ENCODE measurements at regions not wholly inside any gene's neighbourhood (a gene's known extent, or its start where the extent isn't known, plus 50 kb on each side); places are given as distances from the start of the nearest gene placed in this dataset.

DNA sequence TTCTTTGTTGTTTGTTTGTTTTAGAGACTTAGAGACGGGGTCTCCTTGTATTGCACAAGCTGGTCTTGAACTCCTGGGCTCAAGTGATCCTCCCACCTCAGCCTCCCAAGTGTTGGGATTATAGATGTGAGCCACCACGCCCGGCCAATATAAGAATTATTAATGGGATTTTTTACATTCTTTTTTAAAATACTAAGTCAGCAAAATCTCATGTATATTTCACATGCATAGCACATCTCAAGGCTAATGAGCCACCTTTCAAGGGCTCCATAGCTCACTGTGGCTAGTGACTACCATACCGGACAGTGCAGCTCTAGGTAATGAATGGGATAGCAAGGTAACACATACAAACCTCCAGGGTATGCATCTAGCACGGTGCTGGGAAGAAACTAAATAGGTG is 361.4 kb downstream of the SAMD5 start:
- no peaks in the 10 kb centered on the region for H3K9me3 ChIP-seq (ENCODE audit: severe bottlenecking)
- H3K27me3 ChIP-seq (ENCODE audit: insufficient read depth, poor library complexity, severe bottlenecking) = no peaks in the 10 kb centered on the region
- no peak overlapping the region for H3K27ac ChIP-seq (ENCODE audit: poor library complexity, severe bottlenecking)
- no peak overlapping the region for H3K4me3 ChIP-seq (ENCODE audit: severe bottlenecking)
- DNase-seq (ENCODE audit: low spot score) (no peak), ATAC-seq (ENCODE audit: low read depth) (no peak)
- peaks cover 2% of the 10 kb centered on the region for H3K4me1 ChIP-seq (ENCODE audit: insufficient read depth, poor library complexity, severe bottlenecking)
- no peaks in the 10 kb centered on the region for H3K36me3 ChIP-seq (ENCODE audit: low read depth)
- TF ChIP-seq, protein P1, sequence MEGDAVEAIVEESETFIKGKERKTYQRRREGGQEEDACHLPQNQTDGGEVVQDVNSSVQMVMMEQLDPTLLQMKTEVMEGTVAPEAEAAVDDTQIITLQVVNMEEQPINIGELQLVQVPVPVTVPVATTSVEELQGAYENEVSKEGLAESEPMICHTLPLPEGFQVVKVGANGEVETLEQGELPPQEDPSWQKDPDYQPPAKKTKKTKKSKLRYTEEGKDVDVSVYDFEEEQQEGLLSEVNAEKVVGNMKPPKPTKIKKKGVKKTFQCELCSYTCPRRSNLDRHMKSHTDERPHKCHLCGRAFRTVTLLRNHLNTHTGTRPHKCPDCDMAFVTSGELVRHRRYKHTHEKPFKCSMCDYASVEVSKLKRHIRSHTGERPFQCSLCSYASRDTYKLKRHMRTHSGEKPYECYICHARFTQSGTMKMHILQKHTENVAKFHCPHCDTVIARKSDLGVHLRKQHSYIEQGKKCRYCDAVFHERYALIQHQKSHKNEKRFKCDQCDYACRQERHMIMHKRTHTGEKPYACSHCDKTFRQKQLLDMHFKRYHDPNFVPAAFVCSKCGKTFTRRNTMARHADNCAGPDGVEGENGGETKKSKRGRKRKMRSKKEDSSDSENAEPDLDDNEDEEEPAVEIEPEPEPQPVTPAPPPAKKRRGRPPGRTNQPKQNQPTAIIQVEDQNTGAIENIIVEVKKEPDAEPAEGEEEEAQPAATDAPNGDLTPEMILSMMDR (IDR thresholded peaks at IDR 0.05; ENCODE audit: poor library complexity, severe bottlenecking) = no peak

DNA sequence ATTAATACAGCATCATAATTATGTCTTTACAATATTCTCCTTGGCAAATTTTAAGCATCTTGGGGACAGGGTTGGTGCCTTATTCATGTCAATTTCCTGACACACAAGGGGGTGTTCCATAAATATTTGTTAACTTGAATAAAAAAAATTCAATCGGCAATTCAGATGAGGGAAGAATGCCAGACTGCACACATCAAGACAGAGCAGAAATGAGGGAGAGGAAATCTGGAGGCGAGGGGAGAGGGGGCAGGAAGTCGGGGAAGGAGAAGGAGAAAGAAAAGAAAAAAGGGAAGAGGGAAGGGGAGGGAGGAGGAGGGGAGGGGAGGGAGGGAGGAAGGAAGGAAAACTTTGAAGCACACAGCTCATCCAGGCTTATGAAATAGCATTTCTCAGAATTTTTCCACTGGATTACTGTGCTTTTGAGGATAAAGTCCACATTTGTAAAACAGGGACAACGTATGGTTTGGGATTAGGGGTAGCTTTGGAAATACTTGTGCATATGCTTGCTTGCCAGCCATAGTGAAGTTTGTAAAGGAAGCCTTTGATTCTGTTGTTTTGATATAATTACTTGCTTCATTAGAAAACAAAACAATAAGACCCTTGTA is 362.1 kb downstream of the SAMD5 start:
- peaks cover 2% of the 10 kb centered on the region for H3K4me1 ChIP-seq (ENCODE audit: insufficient read depth, poor library complexity, severe bottlenecking)
- no peak overlapping the region for H3K27ac ChIP-seq (ENCODE audit: poor library complexity, severe bottlenecking)
- no peaks in the 10 kb centered on the region for H3K9me3 ChIP-seq (ENCODE audit: severe bottlenecking)
- H3K27me3 ChIP-seq (ENCODE audit: insufficient read depth, poor library complexity, severe bottlenecking) = no peaks in the 10 kb centered on the region
- no peak overlapping the region for H3K4me3 ChIP-seq (ENCODE audit: severe bottlenecking)
- ATAC-seq (ENCODE audit: low read depth) (no peak), DNase-seq (ENCODE audit: low spot score) (no peak)
- TF ChIP-seq, protein P1 (IDR thresholded peaks at IDR 0.05; ENCODE audit: poor library complexity, severe bottlenecking) = no peak
- no peaks in the 10 kb centered on the region for H3K36me3 ChIP-seq (ENCODE audit: low read depth)

DNA sequence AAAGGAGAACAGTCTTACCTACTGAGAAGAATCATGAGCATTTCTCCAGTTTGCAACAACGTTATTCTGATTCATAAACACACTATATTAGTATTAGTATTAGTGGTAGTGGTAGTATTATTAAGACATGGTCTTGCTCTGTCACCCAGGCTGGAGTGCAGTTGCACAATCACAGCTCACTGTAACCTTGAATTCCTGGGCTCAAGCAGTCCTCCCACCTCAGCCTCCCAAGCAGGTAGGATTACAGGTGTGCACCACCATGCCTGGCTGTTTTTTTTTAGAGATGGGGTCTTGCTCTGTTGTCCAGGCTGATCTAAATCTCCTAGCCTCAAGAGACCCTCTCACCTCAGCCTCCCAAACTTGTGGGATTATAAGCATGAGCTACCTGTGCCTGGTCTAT is 363.5 kb downstream of the SAMD5 start:
- ATAC-seq (ENCODE audit: low read depth) (no peak), DNase-seq (ENCODE audit: low spot score) (no peak)
- Histone ChIP-seq H3K9me3 (ENCODE audit: severe bottlenecking) (no peaks in the 10 kb centered on the region), H3K27me3 (ENCODE audit: insufficient read depth, poor library complexity, severe bottlenecking) (no peaks in the 10 kb centered on the region), H3K4me1 (ENCODE audit: insufficient read depth, poor library complexity, severe bottlenecking) (peaks cover 2% of the 10 kb centered on the region), H3K36me3 (ENCODE audit: low read depth) (no peaks in the 10 kb centered on the region), H3K4me3 (ENCODE audit: severe bottlenecking) (no peak overlapping the region), H3K27ac (ENCODE audit: poor library complexity, severe bottlenecking) (no peak overlapping the region)
- TF ChIP-seq, protein P1 (IDR thresholded peaks at IDR 0.05; ENCODE audit: poor library complexity, severe bottlenecking) = no peak

DNA sequence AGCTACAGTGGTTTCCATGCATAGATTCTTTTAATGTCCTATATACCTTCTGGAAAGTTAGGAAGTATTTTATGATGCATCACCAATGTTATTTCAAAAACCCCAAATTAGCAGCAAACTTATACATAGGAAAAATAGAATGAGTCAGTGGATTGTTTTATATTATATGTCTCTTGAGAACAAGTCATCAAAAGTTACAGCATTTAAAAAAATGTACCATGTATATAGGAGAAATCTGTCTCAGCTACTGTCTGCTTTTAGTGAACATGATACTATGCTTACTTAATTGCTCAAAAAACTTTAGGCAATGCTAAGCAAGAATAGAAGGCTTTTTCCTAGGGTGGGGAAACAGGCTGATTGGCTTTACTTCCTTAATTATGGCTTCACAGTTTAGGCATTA is 365.3 kb downstream of the SAMD5 start:
- H3K4me3 ChIP-seq (ENCODE audit: severe bottlenecking) = no peak overlapping the region
- H3K36me3 ChIP-seq (ENCODE audit: low read depth) = no peaks in the 10 kb centered on the region
- H3K9me3 ChIP-seq (ENCODE audit: severe bottlenecking) = no peaks in the 10 kb centered on the region
- no peaks in the 10 kb centered on the region for H3K27me3 ChIP-seq (ENCODE audit: insufficient read depth, poor library complexity, severe bottlenecking)
- TF ChIP-seq, protein P1 (IDR thresholded peaks at IDR 0.05; ENCODE audit: poor library complexity, severe bottlenecking) = no peak
- peaks cover 2% of the 10 kb centered on the region for H3K4me1 ChIP-seq (ENCODE audit: insufficient read depth, poor library complexity, severe bottlenecking)
- DNase-seq (ENCODE audit: low spot score) = no peak
- no peak for ATAC-seq (ENCODE audit: low read depth)
- H3K27ac ChIP-seq (ENCODE audit: poor library complexity, severe bottlenecking) = no peak overlapping the region

DNA sequence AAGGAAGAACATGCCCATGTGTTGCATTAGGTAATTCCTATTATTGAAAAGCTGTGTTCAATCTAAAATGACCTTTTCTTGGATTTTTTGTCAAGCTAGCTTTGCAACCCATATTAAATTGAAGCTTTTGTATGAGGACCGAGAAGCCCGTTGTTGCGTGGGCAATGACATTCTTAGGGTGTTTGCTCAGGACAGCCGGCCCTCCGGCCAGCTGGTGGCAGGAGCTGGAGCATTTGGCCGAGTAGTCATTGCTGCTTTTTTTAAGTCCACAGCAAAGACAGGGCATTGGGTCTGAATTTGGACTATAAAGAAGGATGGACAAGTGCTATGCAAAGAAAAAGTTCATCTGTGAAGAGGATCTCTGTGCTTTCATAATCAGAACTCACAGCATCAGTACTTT is 365.8 kb downstream of the SAMD5 start:
- H3K27ac ChIP-seq (ENCODE audit: poor library complexity, severe bottlenecking) = no peak overlapping the region
- H3K27me3 ChIP-seq (ENCODE audit: insufficient read depth, poor library complexity, severe bottlenecking) = no peaks in the 10 kb centered on the region
- DNase-seq (ENCODE audit: low spot score) = no peak
- H3K9me3 ChIP-seq (ENCODE audit: severe bottlenecking) = no peaks in the 10 kb centered on the region
- H3K36me3 ChIP-seq (ENCODE audit: low read depth) = no peaks in the 10 kb centered on the region
- no peak overlapping the region for H3K4me3 ChIP-seq (ENCODE audit: severe bottlenecking)
- ATAC-seq (ENCODE audit: low read depth) = no peak
- peaks cover 2% of the 10 kb centered on the region for H3K4me1 ChIP-seq (ENCODE audit: insufficient read depth, poor library complexity, severe bottlenecking)
- TF ChIP-seq, protein P1 (IDR thresholded peaks at IDR 0.05; ENCODE audit: poor library complexity, severe bottlenecking) = no peak

Data from RWPE2 (cell line).